ENCODE measurements at regions not wholly inside any gene's neighbourhood (a gene's known extent, or its start where the extent isn't known, plus 50 kb on each side); places are given as distances from the start of the nearest gene placed in this dataset.

GRCh38 chr1:222914861-222915632 is 100.2 kb downstream of the DISP1 start:
- TF ChIP-seq CTCF (IDR thresholded peaks at IDR 0.05; ENCODE audit: borderline replicate concordance, extremely low read depth, low read length, poor library complexity, severe bottlenecking) = no peak
- TF ChIP-seq EZH2 (IDR thresholded peaks at IDR 0.05; ENCODE audit: borderline replicate concordance, low read depth, low read length, severe bottlenecking) = no peak

Measured in DND-41 (cell line).